Astrocyte (in vitro differentiated cells and primary cell): ENCODE measurements at regions not wholly inside any gene's neighbourhood (a gene's known extent, or its start where the extent isn't known, plus 50 kb on each side); places are given as distances from the start of the nearest gene placed in this dataset.

Experiments
- DNase-seq: peaks from one replicate; pipeline ENCODE4 v3.0.0-alpha.2; 2010; ENCODE audit warnings: low read depth
- FAIRE-seq: peaks from 2 replicates; lab custom pipeline; 2011; peaks lifted over from hg19 to GRCh38; lab: Jason Lieb, UNC
- H2AFZ ChIP-seq: 2 replicates; pipeline ENCODE4 v1.6.0; 2012; ENCODE audit warnings: low read depth, low read length, inconsistent platforms
- H3K27ac ChIP-seq: 2 replicates; pipeline ENCODE4 v1.5.1; 2011; ENCODE audit warnings: low read depth, low read length, inconsistent platforms
- H3K27me3 ChIP-seq: 2 replicates; pipeline ENCODE4 v1.6.0; 2011; ENCODE audit warnings: low read length, inconsistent platforms; ENCODE audit not compliant: insufficient read depth
- H3K36me3 ChIP-seq: 2 replicates; pipeline ENCODE4 v1.5.1; 2011; ENCODE audit warnings: low read length, inconsistent platforms; ENCODE audit not compliant: insufficient read depth
- H3K4me1 ChIP-seq: 2 replicates; pipeline ENCODE4 v1.5.1; 2011; ENCODE audit warnings: low read length, inconsistent platforms; ENCODE audit not compliant: insufficient read depth
- H3K4me2 ChIP-seq: 2 replicates; pipeline ENCODE4 v1.6.0; 2012; ENCODE audit warnings: low read length, inconsistent platforms
- H3K4me3 ChIP-seq: 2 replicates; pipeline ENCODE4 v1.5.1; 2011; ENCODE audit warnings: low read depth, mild to moderate bottlenecking, low read length, inconsistent platforms; ENCODE audit not compliant: insufficient read depth
- H3K79me2 ChIP-seq: 2 replicates; pipeline ENCODE4 v1.6.0; 2012; ENCODE audit warnings: mild to moderate bottlenecking, low read length, inconsistent platforms; ENCODE audit not compliant: insufficient read depth
- H3K9ac ChIP-seq: 2 replicates; pipeline ENCODE4 v1.6.0; 2012; ENCODE audit warnings: mild to moderate bottlenecking, low read length, inconsistent platforms
- H3K9me3 ChIP-seq: 2 replicates; pipeline ENCODE4 v1.5.1; 2012; ENCODE audit warnings: low read depth, mild to moderate bottlenecking, low read length, inconsistent platforms; ENCODE audit not compliant: insufficient read depth
- H4K20me1 ChIP-seq: 2 replicates; pipeline ENCODE4 v1.6.0; 2012; ENCODE audit warnings: low read length, inconsistent platforms; ENCODE audit not compliant: insufficient read depth
- H3K27ac Mint-ChIP-seq: one replicate; pipeline ENCODE4 v1.8.0; 2021; ENCODE audit warnings: mild to moderate bottlenecking, mixed read lengths; ENCODE audit not compliant: unreplicated experiment
- H3K27me3 Mint-ChIP-seq: one replicate; pipeline ENCODE4 v1.8.0; 2021; ENCODE audit warnings: low read depth, mixed read lengths; ENCODE audit not compliant: unreplicated experiment
- H3K36me3 Mint-ChIP-seq: one replicate; pipeline ENCODE4 v1.8.0; 2021; ENCODE audit warnings: low read depth, mixed read lengths; ENCODE audit not compliant: unreplicated experiment
- H3K4me1 Mint-ChIP-seq: one replicate; pipeline ENCODE4 v1.8.0; 2021; ENCODE audit warnings: low read depth, mixed read lengths; ENCODE audit not compliant: unreplicated experiment
- H3K4me3 Mint-ChIP-seq: one replicate; pipeline ENCODE4 v1.8.0; 2021; ENCODE audit warnings: mild to moderate bottlenecking, moderate library complexity, mixed read lengths; ENCODE audit not compliant: unreplicated experiment
- H3K9me3 Mint-ChIP-seq: one replicate; pipeline ENCODE4 v1.8.0; 2021; ENCODE audit warnings: mild to moderate bottlenecking, mixed read lengths; ENCODE audit not compliant: unreplicated experiment
- CTCF ChIP-seq: IDR thresholded peaks from 2 replicates; pipeline ENCODE4 v1.5.1; 2011; ENCODE audit warnings: low read depth, mild to moderate bottlenecking, inconsistent platforms, low read length, moderate library complexity; ENCODE audit not compliant: insufficient read depth
- EZH2 ChIP-seq: IDR thresholded peaks from 2 replicates; pipeline ENCODE4 v1.6.1; 2012; ENCODE audit warnings: mild to moderate bottlenecking, low read length, inconsistent platforms; ENCODE audit not compliant: insufficient read depth

- TF ChIP-seq CTCF, result no peak
- TF ChIP-seq EZH2, result no peak
- FAIRE-seq (no peak), DNase-seq (no peak)
- Histone ChIP-seq H4K20me1 (peaks cover 3% of the 10 kb centered on the region), H3K27me3 (no peaks in the 10 kb centered on the region), H3K4me3 (no peak overlapping the region), H3K9ac (no peak overlapping the region), H3K4me1 (peaks cover 31% of the 10 kb centered on the region), H3K27ac (no peak overlapping the region), H3K36me3 (no peaks in the 10 kb centered on the region), H3K9me3 (no peaks in the 10 kb centered on the region), H2AFZ (no peak overlapping the region), H3K4me2 (peak overlapping the region; percentile 4), H3K79me2 (no peaks in the 10 kb centered on the region)
- Mint-ChIP-seq H3K27ac (no peak overlapping the region), H3K27me3 (no peaks in the 10 kb centered on the region), H3K9me3 (no peaks in the 10 kb centered on the region), H3K4me1 (peaks cover 45% of the 10 kb centered on the region), H3K4me3 (no peak overlapping the region), H3K36me3 (peaks cover 1% of the 10 kb centered on the region)
Measured at GRCh38 chr3:56923526-56924224, 121.9 kb upstream of the ARHGEF3 start.

GRCh38 chr3:56921573-56922453 is 120.1 kb upstream of the ARHGEF3 start:
- no peak overlapping the region for H2AFZ ChIP-seq
- peaks cover 2% of the 10 kb centered on the region for H3K27me3 ChIP-seq
- no peaks in the 10 kb centered on the region for H3K9me3 Mint-ChIP-seq
- TF ChIP-seq CTCF (no peak), EZH2 (no peak)
- H3K36me3 Mint-ChIP-seq, result peaks cover 3% of the 10 kb centered on the region
- DNase-seq (peak; percentile 79), FAIRE-seq (no peak)
- H3K9ac ChIP-seq, result no peak overlapping the region
- H3K4me1 Mint-ChIP-seq, result peaks cover 30% of the 10 kb centered on the region
- peak overlapping the region; percentile 49 for H3K4me2 ChIP-seq
- H3K4me1 ChIP-seq, result peaks cover 18% of the 10 kb centered on the region
- H3K9me3 ChIP-seq, result no peaks in the 10 kb centered on the region
- no peak overlapping the region for H3K27ac ChIP-seq
- H4K20me1 ChIP-seq, result peaks cover 3% of the 10 kb centered on the region
- no peaks in the 10 kb centered on the region for H3K79me2 ChIP-seq
- no peaks in the 10 kb centered on the region for H3K36me3 ChIP-seq
- peaks cover 5% of the 10 kb centered on the region for H3K27me3 Mint-ChIP-seq
- no peak overlapping the region for H3K4me3 ChIP-seq
- H3K27ac Mint-ChIP-seq, result no peak overlapping the region
- no peak overlapping the region for H3K4me3 Mint-ChIP-seq
